ENCODE measurements at regions not wholly inside any gene's neighbourhood (a gene's known extent, or its start where the extent isn't known, plus 50 kb on each side); places are given as distances from the start of the nearest gene placed in this dataset.

DNA sequence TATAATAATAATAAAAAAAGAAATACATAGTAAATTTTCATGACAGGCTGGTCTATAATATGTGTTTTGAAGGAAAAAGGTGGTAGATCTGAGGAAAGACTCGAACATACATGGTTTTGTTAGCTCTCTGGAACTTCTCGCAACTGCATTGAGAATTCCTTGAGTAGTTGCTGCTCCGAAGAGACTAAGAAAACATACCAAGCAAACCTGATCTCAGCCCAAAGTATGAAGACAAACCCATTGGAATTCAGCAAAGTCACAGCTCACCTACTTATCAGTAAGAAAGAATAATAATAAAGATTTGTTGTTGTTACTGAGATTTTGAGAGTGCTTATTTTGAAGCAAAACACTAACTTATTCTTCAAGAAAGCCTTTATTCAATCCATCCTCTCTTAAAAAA lies 1107.1 kb upstream of the EYS start:
- Histone ChIP-seq H3K9me3 (replicated peaks) (no peaks in the 10 kb centered on the region), H3K27me3 (ENCODE audit: low read depth) (no peaks in the 10 kb centered on the region), H3K27ac (replicated peaks) (no peak overlapping the region), H3K4me1 (no peaks in the 10 kb centered on the region), H3K4me3 (no peak overlapping the region), H3K36me3 (no peaks in the 10 kb centered on the region)
- no peak for DNase-seq
- intact Hi-C loops (cut with micrococcal nuclease): no loop called here
- TF ChIP-seq CTCF (IDR thresholded peaks at IDR 0.05; ENCODE audit: borderline replicate concordance): no peak

DNA sequence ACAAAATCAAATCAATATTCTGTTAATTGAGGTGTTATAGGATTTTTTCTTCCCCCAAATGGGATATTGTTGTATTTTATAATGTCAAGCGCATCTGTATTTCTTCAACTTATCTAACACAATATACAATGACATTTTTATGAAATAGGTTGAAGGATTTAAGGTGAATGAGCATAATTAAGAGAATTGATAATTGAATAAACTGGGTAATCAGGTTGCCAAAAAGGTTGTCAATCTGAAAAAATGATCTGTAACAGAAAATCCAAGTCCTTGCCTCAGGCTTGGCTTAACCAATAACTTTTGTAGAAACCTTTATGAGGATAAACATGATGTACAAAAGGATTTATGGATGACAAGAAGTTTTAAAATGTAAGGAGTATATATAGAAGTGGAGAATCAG lies 1101.7 kb upstream of the EYS start:
- no peak for DNase-seq
- H3K4me1 ChIP-seq: no peaks in the 10 kb centered on the region
- no peak overlapping the region for H3K27ac ChIP-seq (replicated peaks)
- no peaks in the 10 kb centered on the region for H3K9me3 ChIP-seq (replicated peaks)
- no peak overlapping the region for H3K4me3 ChIP-seq
- intact Hi-C loops (cut with micrococcal nuclease): no loop called here
- no peaks in the 10 kb centered on the region for H3K36me3 ChIP-seq
- no peaks in the 10 kb centered on the region for H3K27me3 ChIP-seq (ENCODE audit: low read depth)
- no peak for TF ChIP-seq CTCF (IDR thresholded peaks at IDR 0.05; ENCODE audit: borderline replicate concordance)

- H3K27me3 ChIP-seq (ENCODE audit: low read depth): no peaks in the 10 kb centered on the region
- no peak overlapping the region for H3K27ac ChIP-seq (replicated peaks)
- H3K4me3 ChIP-seq: no peak overlapping the region
- intact Hi-C loops (cut with micrococcal nuclease): no loop called here
- H3K9me3 ChIP-seq (replicated peaks): peaks cover 4% of the 10 kb centered on the region
- no peak for DNase-seq
- H3K36me3 ChIP-seq: no peaks in the 10 kb centered on the region
- no peak for TF ChIP-seq CTCF (IDR thresholded peaks at IDR 0.05; ENCODE audit: borderline replicate concordance)
- H3K4me1 ChIP-seq: no peaks in the 10 kb centered on the region
Measured at GRCh38 chr6:66796987-66797386, 1090.0 kb upstream of the EYS start.

DNA sequence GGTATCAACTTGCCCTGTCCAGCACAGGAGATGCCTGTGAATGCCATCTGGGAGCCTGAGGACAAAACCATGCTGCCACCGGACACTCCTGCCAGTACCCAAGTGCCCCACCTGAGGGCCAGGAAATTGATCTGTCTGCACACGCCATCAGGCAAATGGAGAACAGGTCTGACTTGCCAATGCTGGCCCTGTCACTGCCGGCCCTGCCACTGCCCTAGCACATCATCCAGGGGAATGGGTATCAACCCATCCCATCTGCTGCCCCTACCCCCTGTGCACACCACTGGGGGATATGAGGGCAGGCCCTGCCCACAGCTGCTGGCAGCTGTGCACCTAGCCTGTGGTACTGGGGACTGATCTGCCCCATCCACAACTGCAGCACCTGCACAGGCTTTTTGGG lies 1081.6 kb upstream of the EYS start:
- DNase-seq: no peak
- H3K27ac ChIP-seq (replicated peaks): no peak overlapping the region
- intact Hi-C loops (cut with micrococcal nuclease): no loop called here
- TF ChIP-seq CTCF (IDR thresholded peaks at IDR 0.05; ENCODE audit: borderline replicate concordance): no peak
- H3K36me3 ChIP-seq: no peaks in the 10 kb centered on the region
- no peaks in the 10 kb centered on the region for H3K27me3 ChIP-seq (ENCODE audit: low read depth)
- H3K4me1 ChIP-seq: no peaks in the 10 kb centered on the region
- no peak overlapping the region for H3K4me3 ChIP-seq
- peaks cover 7% of the 10 kb centered on the region for H3K9me3 ChIP-seq (replicated peaks)

- H3K27me3 ChIP-seq (ENCODE audit: low read depth): no peaks in the 10 kb centered on the region
- intact Hi-C loops (cut with micrococcal nuclease): no loop called here
- H3K36me3 ChIP-seq: no peaks in the 10 kb centered on the region
- H3K4me1 ChIP-seq: no peaks in the 10 kb centered on the region
- no peak for TF ChIP-seq CTCF (IDR thresholded peaks at IDR 0.05; ENCODE audit: borderline replicate concordance)
- no peak overlapping the region for H3K27ac ChIP-seq (replicated peaks)
- H3K9me3 ChIP-seq (replicated peaks): peaks cover 52% of the 10 kb centered on the region
- H3K4me3 ChIP-seq: no peak overlapping the region
- DNase-seq: peak; percentile 24
Measured at GRCh38 chr6:66772800-66773199, 1065.8 kb upstream of the EYS start.

DNA sequence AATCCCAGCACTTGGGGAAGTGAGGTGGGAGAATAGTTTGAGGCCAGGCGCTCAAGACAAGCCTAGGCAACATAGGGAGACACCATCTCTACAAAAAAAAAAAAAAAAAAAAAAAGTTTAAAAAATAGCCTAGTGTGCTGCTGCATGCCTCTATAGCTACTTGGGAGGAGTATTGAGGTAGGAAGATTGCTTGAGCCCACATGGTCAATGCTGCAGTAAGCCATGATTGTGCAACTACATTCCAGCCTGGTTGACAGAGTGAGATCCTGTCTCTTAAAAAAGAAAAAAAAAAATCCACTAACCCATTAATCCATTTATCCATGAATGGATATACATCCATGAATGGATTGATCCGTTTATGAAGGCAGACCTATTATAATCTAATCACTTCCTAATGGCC lies 1064.6 kb upstream of the EYS start:
- H3K27ac ChIP-seq (replicated peaks): no peak overlapping the region
- H3K4me1 ChIP-seq: no peaks in the 10 kb centered on the region
- peaks cover 45% of the 10 kb centered on the region for H3K9me3 ChIP-seq (replicated peaks)
- DNase-seq: no peak
- H3K4me3 ChIP-seq: no peak overlapping the region
- TF ChIP-seq CTCF (IDR thresholded peaks at IDR 0.05; ENCODE audit: borderline replicate concordance): no peak
- H3K36me3 ChIP-seq: no peaks in the 10 kb centered on the region
- intact Hi-C loops (cut with micrococcal nuclease): no loop called here
- no peaks in the 10 kb centered on the region for H3K27me3 ChIP-seq (ENCODE audit: low read depth)

All from left ventricle myocardium inferior (tissue), 1 donor.